ENCODE measurements at regions not wholly inside any gene's neighbourhood (a gene's known extent, or its start where the extent isn't known, plus 50 kb on each side); places are given as distances from the start of the nearest gene placed in this dataset.

GRCh38 chr22:27575348-27575747 is 226.2 kb downstream of the MN1 start:
- DNase-seq (ENCODE audit: low spot score in 2 of 2, unreplicated experiment in 2 of 2): no peak
- TF ChIP-seq CTCF (IDR thresholded peaks at IDR 0.05; ENCODE audit: unreplicated experiment): no peak
- Mint-ChIP-seq H3K9me3 (peaks cover 4% of the 10 kb centered on the region), H3K27me3 (ENCODE audit: low read depth) (peaks cover 11% of the 10 kb centered on the region), H3K4me3 (no peak overlapping the region), H3K36me3 (no peaks in the 10 kb centered on the region), H3K4me1 (peaks cover 52% of the 10 kb centered on the region), H3K27ac (peak overlapping the region; percentile 9)

GRCh38 chr22:27576413-27576812 is 225.1 kb downstream of the MN1 start:
- Mint-ChIP-seq H3K9me3 (peaks cover 4% of the 10 kb centered on the region), H3K27ac (peak overlapping the region; percentile 95), H3K4me3 (no peak overlapping the region), H3K36me3 (no peaks in the 10 kb centered on the region), H3K27me3 (ENCODE audit: low read depth) (peaks cover 4% of the 10 kb centered on the region), H3K4me1 (peaks cover 52% of the 10 kb centered on the region)
- no peak for TF ChIP-seq CTCF (IDR thresholded peaks at IDR 0.05; ENCODE audit: unreplicated experiment)
- DNase-seq (ENCODE audit: low spot score in 2 of 2, unreplicated experiment in 2 of 2): no peak

- no peaks in the 10 kb centered on the region for H3K36me3 Mint-ChIP-seq
- peak; percentile 28 to 60 for DNase-seq (ENCODE audit: low spot score in 2 of 2, unreplicated experiment in 2 of 2)
- peaks cover 46% of the 10 kb centered on the region for H3K4me1 Mint-ChIP-seq
- H3K27ac Mint-ChIP-seq: peak overlapping the region; percentile 95
- no peak for TF ChIP-seq CTCF (IDR thresholded peaks at IDR 0.05; ENCODE audit: unreplicated experiment)
- peaks cover 4% of the 10 kb centered on the region for H3K9me3 Mint-ChIP-seq
- H3K4me3 Mint-ChIP-seq: peak overlapping the region; percentile 19
- H3K27me3 Mint-ChIP-seq (ENCODE audit: low read depth): peaks cover 3% of the 10 kb centered on the region
Measured at GRCh38 chr22:27576815-27577573, 224.6 kb downstream of the MN1 start.

- no peak for TF ChIP-seq CTCF (IDR thresholded peaks at IDR 0.05; ENCODE audit: unreplicated experiment)
- H3K4me3 Mint-ChIP-seq: no peak overlapping the region
- peaks cover 3% of the 10 kb centered on the region for H3K27me3 Mint-ChIP-seq (ENCODE audit: low read depth)
- no peaks in the 10 kb centered on the region for H3K9me3 Mint-ChIP-seq
- no peaks in the 10 kb centered on the region for H3K36me3 Mint-ChIP-seq
- peak overlapping the region; percentile 95 for H3K27ac Mint-ChIP-seq
- H3K4me1 Mint-ChIP-seq: peaks cover 42% of the 10 kb centered on the region
- DNase-seq (ENCODE audit: low spot score in 2 of 2, unreplicated experiment in 2 of 2): no peak
Measured at GRCh38 chr22:27577574-27577969, 224.0 kb downstream of the MN1 start.

GRCh38 chr22:27578937-27579617 is 222.5 kb downstream of the MN1 start:
- Mint-ChIP-seq H3K36me3 (no peaks in the 10 kb centered on the region), H3K4me3 (no peak overlapping the region), H3K4me1 (peaks cover 32% of the 10 kb centered on the region), H3K27ac (no peak overlapping the region), H3K9me3 (no peaks in the 10 kb centered on the region), H3K27me3 (ENCODE audit: low read depth) (peaks cover 6% of the 10 kb centered on the region)
- DNase-seq (ENCODE audit: low spot score in 2 of 2, unreplicated experiment in 2 of 2): no peak
- TF ChIP-seq CTCF (IDR thresholded peaks at IDR 0.05; ENCODE audit: unreplicated experiment): no peak
